ENCODE measurements at regions not wholly inside any gene's neighbourhood (a gene's known extent, or its start where the extent isn't known, plus 50 kb on each side); places are given as distances from the start of the nearest gene placed in this dataset.

DNA sequence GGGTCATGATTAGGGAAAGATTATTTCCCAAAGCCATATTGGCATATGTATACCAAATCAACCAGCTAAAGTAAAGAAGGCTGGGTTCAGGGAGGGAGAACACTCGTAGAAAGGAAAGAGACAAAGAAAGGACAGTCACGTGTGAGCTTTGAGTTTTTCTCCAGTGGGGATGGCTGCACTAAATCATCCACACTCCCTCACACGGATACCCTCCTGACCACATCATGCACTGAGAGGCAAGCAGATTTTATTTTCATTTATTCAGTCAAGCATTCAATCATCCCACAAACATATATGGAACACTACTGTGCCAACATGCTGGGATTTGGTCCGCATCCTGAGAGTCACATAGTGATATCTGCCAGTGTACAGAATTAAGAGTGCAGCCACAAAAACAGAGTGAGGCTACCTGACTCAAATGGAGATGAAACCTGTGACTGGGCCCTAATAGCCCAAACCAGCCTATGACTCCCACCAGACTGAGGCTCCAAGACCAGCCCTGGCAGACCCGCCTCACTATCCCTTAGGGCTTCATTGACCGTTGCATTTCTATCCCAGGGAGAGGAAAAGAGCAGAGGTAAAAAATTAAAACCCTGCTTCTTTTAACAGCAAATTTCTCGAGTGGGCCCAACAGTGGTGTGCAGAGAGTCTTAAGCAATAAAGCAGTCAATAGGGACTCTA is 155.9 kb downstream of the BARHL2 start (continued):
- TF ChIP-seq HBP1 (CRISPR knock-in tag; IDR thresholded peaks at IDR 0.05; ENCODE audit: low read depth) (no peak), MAFK (conservative IDR thresholded peaks at IDR 0.05 in 1 of 2, IDR thresholded peaks at IDR 0.05 in 1 of 2; ENCODE audit: low read length in 2 of 2) (no peak), ZNF260 (CRISPR knock-in tag; IDR thresholded peaks at IDR 0.05; ENCODE audit: borderline replicate concordance, low read depth) (no peak), TEAD3 (CRISPR knock-in tag; optimal IDR thresholded peaks at IDR 0.05; ENCODE audit: borderline replicate concordance) (no peak), NR2F2 (IDR thresholded peaks at IDR 0.05; ENCODE audit: borderline replicate concordance, low read depth) (no peak)
- TF ChIP-seq, protein P1, sequence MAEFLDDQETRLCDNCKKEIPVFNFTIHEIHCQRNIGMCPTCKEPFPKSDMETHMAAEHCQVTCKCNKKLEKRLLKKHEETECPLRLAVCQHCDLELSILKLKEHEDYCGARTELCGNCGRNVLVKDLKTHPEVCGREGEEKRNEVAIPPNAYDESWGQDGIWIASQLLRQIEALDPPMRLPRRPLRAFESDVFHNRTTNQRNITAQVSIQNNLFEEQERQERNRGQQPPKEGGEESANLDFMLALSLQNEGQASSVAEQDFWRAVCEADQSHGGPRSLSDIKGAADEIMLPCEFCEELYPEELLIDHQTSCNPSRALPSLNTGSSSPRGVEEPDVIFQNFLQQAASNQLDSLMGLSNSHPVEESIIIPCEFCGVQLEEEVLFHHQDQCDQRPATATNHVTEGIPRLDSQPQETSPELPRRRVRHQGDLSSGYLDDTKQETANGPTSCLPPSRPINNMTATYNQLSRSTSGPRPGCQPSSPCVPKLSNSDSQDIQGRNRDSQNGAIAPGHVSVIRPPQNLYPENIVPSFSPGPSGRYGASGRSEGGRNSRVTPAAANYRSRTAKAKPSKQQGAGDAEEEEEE (CRISPR knock-in tag; IDR thresholded peaks at IDR 0.05; ENCODE audit: borderline replicate concordance): no peak

GRCh38 chr1:90558754-90559378 is 158.2 kb downstream of the BARHL2 start:
- CTCF ChIA-PET (ENCODE audit: low intra/inter-chr PET ratio, low total read pairs): no interaction called here
- in situ Hi-C loops (cut with HindIII; ENCODE audit: extremely low pct_ligation_motif_present, low pct_unique_long_range_greater_than_20kb): no loop called here
- TF ChIP-seq SNAPC2 (CRISPR knock-in tag; IDR thresholded peaks at IDR 0.05): no peak
- TF ChIP-seq AKNA (CRISPR knock-in tag; IDR thresholded peaks at IDR 0.05; ENCODE audit: borderline replicate concordance): no peak
- no peak for TF ChIP-seq SOX6 (IDR thresholded peaks at IDR 0.05)
- TF ChIP-seq SOX6 (CRISPR knock-in tag; IDR thresholded peaks at IDR 0.05): no peak
- TF ChIP-seq KLF9 (CRISPR knock-in tag; IDR thresholded peaks at IDR 0.05; ENCODE audit: low read depth): no peak
- TF ChIP-seq MTA1 (CRISPR knock-in tag; IDR thresholded peaks at IDR 0.05; ENCODE audit: borderline replicate concordance): no peak
- TF ChIP-seq ZNF629 (CRISPR knock-in tag; conservative IDR thresholded peaks at IDR 0.05): no peak
- TF ChIP-seq HNF4A (CRISPR knock-in tag; IDR thresholded peaks at IDR 0.05): no peak
- no peak for TF ChIP-seq KDM6A (CRISPR knock-in tag; IDR thresholded peaks at IDR 0.05; ENCODE audit: low read depth)
- no peak for TF ChIP-seq GATAD1 (CRISPR knock-in tag; IDR thresholded peaks at IDR 0.05)
- no peak for TF ChIP-seq ATAD3A (CRISPR knock-in tag; IDR thresholded peaks at IDR 0.05)

More at GRCh38 chr1:90558754-90559378, 158.2 kb downstream of the BARHL2 start:
- no peak overlapping the region for H3K4me3 ChIP-seq (replicated peaks in 1 of 3; ENCODE audit: insufficient read depth in 1 of 3, low read depth in 2 of 3, low read length in 3 of 3)
- H3K79me2 ChIP-seq (ENCODE audit: insufficient read depth, low read length): no peaks in the 10 kb centered on the region
- intact Hi-C loops (cut with micrococcal nuclease; ENCODE audit: unreplicated experiment): no loop called here
- H3K4me2 ChIP-seq (ENCODE audit: low read depth, low read length): no peak overlapping the region
- no peaks in the 10 kb centered on the region for H3K27me3 ChIP-seq (ENCODE audit: control insufficient read depth in 1 of 2, insufficient read depth in 2 of 2, low read length in 2 of 2)
- H3K9me3 ChIP-seq (ENCODE audit: low read length): no peaks in the 10 kb centered on the region
- ATAC-seq (no peak), DNase-seq (ENCODE audit: low spot score) (no peak), FAIRE-seq (no peak)
- H3K27ac ChIP-seq (ENCODE audit: extremely low read length, insufficient read depth, low read length): no peak overlapping the region
- no peak overlapping the region for H2AFZ ChIP-seq (ENCODE audit: low read length)
- POLR2A ChIA-PET: no interaction called here
- H4K20me1 ChIP-seq (ENCODE audit: insufficient read depth, low read length): no peaks in the 10 kb centered on the region
- no TSS peak for BruUV-seq (replicated peaks)
- no peaks in the 10 kb centered on the region for H3K4me1 ChIP-seq (ENCODE audit: insufficient read depth, low read length)
- 13% methylated on average over 5 of the region's 6 CpGs for WGBS (ENCODE audit: low lambda C conversion rate)
- no peaks in the 10 kb centered on the region for H3K36me3 ChIP-seq (replicated peaks in 1 of 2; ENCODE audit: control insufficient read depth in 1 of 2, insufficient read depth in 2 of 2, low read length in 2 of 2)
- H3K9ac ChIP-seq (ENCODE audit: insufficient read depth, low read depth, low read length): no peak overlapping the region

Measured in HepG2 (cell line).